ENCODE measurements at regions not wholly inside any gene's neighbourhood (a gene's known extent, or its start where the extent isn't known, plus 50 kb on each side); places are given as distances from the start of the nearest gene placed in this dataset.

- no peaks in the 10 kb centered on the region for H3K27me3 ChIP-seq (replicated peaks in 1 of 4; ENCODE audit: control insufficient read depth in 3 of 4, extremely low read depth in 1 of 4, insufficient read depth in 3 of 4, low read length in 3 of 4)
- H3K79me1 ChIP-seq (ENCODE audit: low read depth, low read length): no peaks in the 10 kb centered on the region
- H3K36me3 ChIP-seq (ENCODE audit: control insufficient read depth in 2 of 4, insufficient read depth in 4 of 4, low read length in 3 of 4): no peaks in the 10 kb centered on the region
- H3K4me1 ChIP-seq (replicated peaks in 1 of 4; ENCODE audit: control insufficient read depth in 3 of 4, insufficient read depth in 4 of 4, low read length in 3 of 4): no peaks in the 10 kb centered on the region
- CTCF ChIA-PET (ENCODE audit: partially characterized antibody): no interaction called here
- no peak overlapping the region for H3K4me3 ChIP-seq (ENCODE audit: extremely low read depth in 1 of 4, insufficient read depth in 2 of 4, low read depth in 3 of 4, low read length in 4 of 4)
- 78% methylated on average over 1 of the region's 1 CpG; no CpG with 5 or more reads in 1 of the 2 experiments for WGBS, 2 experiments (ENCODE audit: extremely low coverage in 1 of 2, insufficient coverage in 1 of 2, insufficient read length in 1 of 2, insufficient replicate concordance in 2 of 2, low coverage in 1 of 2, low lambda C conversion rate in 2 of 2, missing lambda C conversion rate in 1 of 2)
- H3K56ac ChIP-seq (replicated peaks; ENCODE audit: insufficient read length, low read depth, low read length): no peak overlapping the region
- DNase-seq (ENCODE audit: low read depth in 1 of 2, low spot score in 2 of 2): no peak
- H3K4me2 ChIP-seq (ENCODE audit: insufficient read depth in 1 of 2, low read depth in 2 of 2, low read length in 2 of 2): no peak overlapping the region
- H3K79me2 ChIP-seq (ENCODE audit: control insufficient read depth in 1 of 2, insufficient read depth in 2 of 2, low read length in 2 of 2): no peaks in the 10 kb centered on the region
- POLR2A ChIA-PET (ENCODE audit: partially characterized antibody): no interaction called here
- no peak for FAIRE-seq
- no peaks in the 10 kb centered on the region for H4K20me1 ChIP-seq (replicated peaks in 1 of 2; ENCODE audit: control insufficient read depth in 1 of 2, insufficient read depth in 2 of 2, low read length in 2 of 2)
- no peaks in the 10 kb centered on the region for H3K23me2 ChIP-seq (ENCODE audit: low read depth, low read length)
- H2AK5ac ChIP-seq (ENCODE audit: low read depth, low read length): no peak overlapping the region
- no peak overlapping the region for H4K5ac ChIP-seq (ENCODE audit: insufficient read length, low read depth, low read length)
- H4K8ac ChIP-seq (ENCODE audit: extremely low read depth, insufficient read depth, low read length): no peak overlapping the region
- no peak overlapping the region for H2AFZ ChIP-seq (ENCODE audit: low read length)
- no peak overlapping the region for H2BK5ac ChIP-seq (ENCODE audit: low read depth, low read length)
- no peak overlapping the region for H2BK120ac ChIP-seq (replicated peaks; ENCODE audit: low read depth, low read length)
- no peak overlapping the region for H3K4ac ChIP-seq (replicated peaks; ENCODE audit: insufficient read length, low read depth, low read length)
- no peak overlapping the region for H3K23ac ChIP-seq (ENCODE audit: insufficient read length)
- H4K91ac ChIP-seq (replicated peaks; ENCODE audit: insufficient read length, low read length): no peak overlapping the region
- H2BK20ac ChIP-seq (ENCODE audit: low read length): no peak overlapping the region
- H3K27ac ChIP-seq (ENCODE audit: low read depth, low read length): no peak overlapping the region
- no peaks in the 10 kb centered on the region for H3K9me3 ChIP-seq (ENCODE audit: insufficient read depth in 2 of 2, low read depth in 1 of 2, low read length in 1 of 2)
- H2BK15ac ChIP-seq (ENCODE audit: low read length): no peak overlapping the region
- TF ChIP-seq EGR1 (IDR thresholded peaks at IDR 0.05; ENCODE audit: borderline replicate concordance, low read depth, low read length) (no peak), SP4 (IDR thresholded peaks at IDR 0.05; ENCODE audit: low read length) (no peak), KDM4A (IDR thresholded peaks at IDR 0.05; ENCODE audit: low read depth, low read length, severe bottlenecking) (no peak)
- no peak overlapping the region for H3K18ac ChIP-seq (ENCODE audit: extremely low read depth, low read length)
- no peak overlapping the region for H3K14ac ChIP-seq (ENCODE audit: insufficient read length)
- no peak overlapping the region for H2BK12ac ChIP-seq (ENCODE audit: low read depth, low read length)
- no peak overlapping the region for H3K9ac ChIP-seq (replicated peaks in 1 of 4; ENCODE audit: extremely low read depth in 1 of 4, low read depth in 3 of 4, low read length in 3 of 4)
Observed at GRCh38 chr5:15439801-15440200, 60.2 kb upstream of the FBXL7 start.

All from H1 (cell line).